ENCODE measurements at regions not wholly inside any gene's neighbourhood (a gene's known extent, or its start where the extent isn't known, plus 50 kb on each side); places are given as distances from the start of the nearest gene placed in this dataset.
"Not testable (repeated sequence)": the region's sequence is repeated elsewhere in the genome, so short reads cannot be mapped to it uniquely, and the experiment has no call there.

GRCh38 chr11:13782390-13783075 lies 114.1 kb downstream of the FAR1 start:
- no peak for DNase-seq (ENCODE audit: low read depth in 2 of 2)

DNA sequence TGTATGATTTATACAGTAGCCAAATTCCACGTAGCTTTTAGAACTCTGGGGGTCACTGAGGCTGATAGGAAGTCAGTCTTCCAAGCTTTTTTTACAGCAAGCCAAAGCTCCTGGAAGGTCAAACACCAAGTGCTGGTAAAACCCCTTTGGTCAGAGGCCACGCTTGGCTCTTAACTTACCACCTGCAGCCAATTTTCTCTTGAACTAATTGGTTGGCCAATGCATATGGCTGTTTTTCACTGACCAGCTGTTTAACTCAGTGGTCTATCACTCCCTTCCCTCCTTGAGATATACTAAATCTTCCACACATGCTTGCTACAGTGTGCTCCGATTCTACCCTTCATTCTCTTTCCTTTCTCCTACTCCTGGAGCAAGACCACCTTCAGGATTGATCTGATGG lies 116.0 kb downstream of the FAR1 start:
- no peak for DNase-seq (ENCODE audit: low read depth in 2 of 2)

DNA sequence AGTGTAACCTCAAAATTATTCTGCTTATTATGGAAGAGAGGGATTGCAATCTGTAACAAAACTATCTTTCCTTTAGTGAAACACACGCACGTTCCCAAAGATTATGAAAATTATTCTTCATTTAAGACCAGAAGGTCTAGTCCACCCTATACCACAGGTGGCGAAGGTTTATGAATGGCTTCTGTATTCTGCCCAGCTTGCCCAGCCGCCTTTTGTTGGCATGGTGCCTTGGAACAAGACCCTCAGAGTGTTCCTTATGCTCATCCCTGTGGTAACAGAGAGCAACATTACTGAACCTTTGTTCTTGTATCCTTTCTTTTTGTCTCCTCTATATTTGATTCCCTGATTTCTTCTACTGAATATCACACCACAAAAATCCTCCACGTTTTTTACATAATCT lies 116.4 kb downstream of the FAR1 start:
- no peak for DNase-seq (ENCODE audit: low read depth in 2 of 2)

GRCh38 chr11:13786688-13787087 lies 118.2 kb downstream of the FAR1 start:
- no peak for DNase-seq (ENCODE audit: low read depth in 2 of 2)

DNA sequence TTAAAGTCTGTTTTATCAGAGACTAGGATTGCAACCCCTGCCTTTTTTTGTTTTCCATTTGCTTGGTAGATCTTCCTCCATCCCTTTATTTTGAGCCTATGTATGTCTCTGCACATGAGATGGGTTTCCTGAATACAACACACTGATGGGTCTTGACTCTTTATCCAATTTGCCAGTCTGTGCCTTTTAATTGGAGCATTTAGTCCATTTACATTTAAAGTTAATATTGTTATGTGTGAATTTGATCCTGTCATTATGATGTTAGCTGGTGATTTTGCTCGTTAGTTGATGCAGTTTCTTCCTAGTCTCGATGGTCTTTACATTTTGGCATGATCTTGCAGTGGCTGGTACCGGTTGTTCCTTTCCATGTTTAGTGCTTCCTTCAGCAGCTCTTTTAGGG lies 129.1 kb downstream of the FAR1 start:
- DNase-seq (ENCODE audit: low read depth in 2 of 2), result not testable (repeated sequence)

GRCh38 chr11:13800901-13801300 lies 132.4 kb downstream of the FAR1 start:
- no peak for DNase-seq (ENCODE audit: low read depth in 2 of 2)

- DNase-seq (ENCODE audit: low read depth in 2 of 2), result no peak
These were observed 144.2 kb upstream of the SPON1 start for GRCh38 chr11:13818325-13818724.

DNA sequence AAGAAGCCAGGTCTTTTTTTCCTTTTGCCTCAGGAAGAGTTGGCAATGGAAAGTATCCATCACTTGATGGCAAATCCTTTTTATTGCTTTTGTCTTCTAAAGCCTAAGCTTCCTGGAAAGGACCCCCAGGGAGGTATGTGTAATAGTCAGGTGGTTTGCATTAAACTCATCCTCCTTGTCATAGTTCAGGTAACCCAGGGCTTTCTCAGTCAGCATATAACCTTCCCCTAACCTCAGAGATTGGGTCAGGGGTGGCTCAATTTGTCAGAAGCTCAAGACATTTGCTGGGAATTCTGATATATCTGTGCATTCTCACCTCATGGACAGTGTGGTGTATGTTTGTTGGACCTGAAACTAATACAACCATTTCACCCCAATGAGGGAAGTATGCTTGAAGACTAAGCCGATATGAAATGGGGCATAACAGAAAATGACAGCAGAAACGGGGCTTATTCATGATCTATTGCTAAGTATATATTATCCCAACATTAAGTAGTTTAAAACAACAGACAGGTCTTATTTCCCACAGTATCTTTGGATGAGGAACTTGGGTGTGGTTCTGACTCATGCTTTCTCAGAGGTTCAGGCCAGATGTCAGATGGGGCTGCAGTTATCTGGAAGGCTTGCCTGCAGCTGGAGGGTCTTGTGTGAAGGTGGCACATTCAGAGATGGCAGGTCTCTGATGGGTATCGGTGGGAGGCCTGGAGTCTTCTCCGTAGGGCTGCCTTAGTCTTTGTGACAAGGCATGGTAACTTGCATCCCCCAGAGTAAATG lies 135.8 kb upstream of the SPON1 start:
- no peak for DNase-seq (ENCODE audit: low read depth in 2 of 2)

- DNase-seq (ENCODE audit: low read depth in 2 of 2), result no peak
These were observed 130.8 kb upstream of the SPON1 start for GRCh38 chr11:13831696-13832095.

GRCh38 chr11:13834463-13834862 lies 128.1 kb upstream of the SPON1 start:
- no peak for DNase-seq (ENCODE audit: low read depth in 2 of 2)

DNA sequence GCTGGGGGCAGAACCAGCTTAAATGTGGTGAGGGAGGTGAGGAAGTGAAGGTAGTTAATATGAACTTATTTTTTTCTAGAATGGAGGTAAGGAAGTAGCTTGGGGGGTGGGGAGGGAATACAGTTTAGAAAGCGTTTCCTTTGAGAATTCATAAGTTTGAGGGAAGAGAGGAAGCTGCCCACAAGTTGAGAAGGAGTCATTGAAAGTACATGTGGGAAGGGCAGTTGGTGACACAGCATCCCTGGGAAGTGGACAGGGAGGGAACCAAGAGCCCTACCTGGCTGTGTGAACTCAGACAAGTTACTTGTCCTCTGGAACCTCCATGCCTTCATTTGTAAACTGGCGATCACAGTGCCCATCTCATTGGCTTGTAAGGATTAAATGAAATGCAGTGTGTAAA lies 125.9 kb upstream of the SPON1 start:
- DNase-seq (ENCODE audit: low read depth in 2 of 2), result no peak

GRCh38 chr11:13837286-13837685 lies 125.2 kb upstream of the SPON1 start:
- peak in 1 of 2 experiments; percentile 0 for DNase-seq (ENCODE audit: low read depth in 2 of 2)

DNA sequence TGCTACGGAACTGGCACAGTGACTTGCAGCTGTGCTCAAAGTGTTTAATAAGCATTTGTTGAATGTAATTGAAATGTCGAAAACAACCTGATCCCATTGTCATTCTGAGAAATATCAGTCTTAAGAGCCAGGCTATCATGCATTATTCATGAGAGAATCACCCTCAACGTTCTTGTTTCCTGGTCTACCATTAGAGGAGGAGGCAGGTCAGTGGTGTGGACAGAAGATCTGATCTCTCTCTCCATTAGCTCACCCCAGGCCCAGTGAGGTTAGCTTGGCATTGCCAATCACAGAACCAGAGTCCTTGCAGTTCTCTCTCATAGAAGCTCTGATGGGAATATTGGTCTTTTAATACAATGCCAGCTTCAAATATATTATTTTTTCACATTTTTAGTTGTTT lies 121.1 kb upstream of the SPON1 start:
- no peak for DNase-seq (ENCODE audit: low read depth in 2 of 2)

- DNase-seq (ENCODE audit: low read depth in 2 of 2), result no peak
These were observed 114.5 kb upstream of the SPON1 start for GRCh38 chr11:13848031-13848430.

- no peak for DNase-seq (ENCODE audit: low read depth in 2 of 2)
These were observed 112.1 kb upstream of the SPON1 start for GRCh38 chr11:13850231-13851005.

GRCh38 chr11:13851691-13852090 lies 110.8 kb upstream of the SPON1 start:
- DNase-seq (ENCODE audit: low read depth in 2 of 2), result no peak

- DNase-seq (ENCODE audit: low read depth in 2 of 2), result no peak
These were observed 110.0 kb upstream of the SPON1 start for GRCh38 chr11:13852481-13852880.

- DNase-seq (ENCODE audit: low read depth in 2 of 2), result no peak
These were observed 104.7 kb upstream of the SPON1 start for GRCh38 chr11:13857828-13858227.

DNA sequence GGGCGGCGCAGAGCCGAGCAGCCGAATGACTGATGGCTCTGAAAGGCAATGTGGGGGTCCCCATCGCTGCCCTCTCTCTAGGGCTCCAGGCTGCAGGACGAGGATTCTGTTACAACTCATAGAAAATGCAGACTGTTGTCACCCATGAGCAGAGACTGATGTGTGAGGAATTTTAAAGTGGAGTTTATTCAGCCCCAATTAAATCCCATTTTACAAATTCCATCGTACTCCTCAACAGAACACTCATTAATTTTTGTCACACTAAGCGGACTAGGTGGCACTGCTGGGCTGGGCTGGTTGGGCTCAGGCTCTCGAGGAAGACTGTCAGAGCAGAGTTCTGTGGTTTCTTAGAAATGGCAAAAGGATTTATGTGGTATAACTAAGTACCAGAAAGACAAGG lies 102.6 kb upstream of the SPON1 start:
- DNase-seq (ENCODE audit: low read depth in 2 of 2), result no peak

GRCh38 chr11:13861411-13861810 lies 101.1 kb upstream of the SPON1 start:
- no peak for DNase-seq (ENCODE audit: low read depth in 2 of 2)

- DNase-seq (ENCODE audit: low read depth in 2 of 2), result no peak
These were observed 99.6 kb upstream of the SPON1 start for GRCh38 chr11:13862845-13863392.

DNA sequence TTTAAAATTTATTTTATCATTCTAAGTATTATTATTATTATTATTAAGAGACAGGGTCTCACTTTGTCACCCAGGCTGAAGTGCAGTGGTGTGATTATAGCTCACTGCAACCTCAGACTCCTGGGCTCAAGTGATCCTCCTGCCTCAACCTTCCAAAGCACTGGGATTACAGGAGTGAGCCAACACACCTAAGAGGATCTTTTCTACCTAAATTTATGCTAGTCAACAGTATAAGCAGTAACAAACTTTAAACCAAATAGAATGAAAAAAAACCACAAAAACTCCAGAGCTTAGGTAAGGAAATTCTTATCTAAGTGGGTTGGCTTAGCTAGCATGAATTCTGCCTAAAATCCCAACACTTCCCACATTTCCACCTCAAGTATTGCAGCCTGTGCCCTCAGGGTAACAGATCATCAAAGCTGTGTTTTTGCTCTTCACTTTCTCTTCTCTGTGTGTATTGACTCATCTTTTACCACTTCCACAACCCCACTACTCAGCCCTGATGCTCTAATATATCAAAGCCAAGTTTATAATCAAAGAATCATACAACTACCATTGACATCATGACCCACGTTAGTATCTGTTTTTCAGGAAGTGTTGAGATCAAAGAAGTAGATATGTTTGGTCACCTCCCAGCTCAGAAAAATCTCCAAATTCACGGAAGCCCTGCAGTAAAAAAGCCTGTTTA lies 93.7 kb upstream of the SPON1 start:
- DNase-seq (ENCODE audit: low read depth in 2 of 2), result no peak
